ENCODE measurements at regions not wholly inside any gene's neighbourhood (a gene's known extent, or its start where the extent isn't known, plus 50 kb on each side); places are given as distances from the start of the nearest gene placed in this dataset.

GRCh38 chr11:8793114-8793777 lies 110.7 kb downstream of the RPL27A start:
- no peaks in the 10 kb centered on the region for H3K36me3 Mint-ChIP-seq (ENCODE audit: low read depth)
- peaks cover 2% of the 10 kb centered on the region for H3K4me1 Mint-ChIP-seq
- peaks cover 24% of the 10 kb centered on the region for H3K27me3 Mint-ChIP-seq
- no peak for DNase-seq
- ChIA-PET POLR2A (no interaction called here), CTCF (no interaction called here)
- H3K4me3 Mint-ChIP-seq = no peak overlapping the region
- H3K9me3 Mint-ChIP-seq = no peaks in the 10 kb centered on the region
- H3K27ac Mint-ChIP-seq = no peak overlapping the region

GRCh38 chr11:8794126-8794525 lies 111.5 kb downstream of the RPL27A start:
- H3K27me3 Mint-ChIP-seq = peaks cover 26% of the 10 kb centered on the region
- ChIA-PET POLR2A (no interaction called here), CTCF (no interaction called here)
- H3K36me3 Mint-ChIP-seq (ENCODE audit: low read depth) = no peaks in the 10 kb centered on the region
- H3K4me1 Mint-ChIP-seq = peaks cover 2% of the 10 kb centered on the region
- no peak overlapping the region for H3K4me3 Mint-ChIP-seq
- DNase-seq = no peak
- H3K9me3 Mint-ChIP-seq = no peaks in the 10 kb centered on the region
- no peak overlapping the region for H3K27ac Mint-ChIP-seq

GRCh38 chr11:8794677-8795103 lies 112.1 kb downstream of the RPL27A start:
- ChIA-PET CTCF (no interaction called here), POLR2A (no interaction called here)
- no peaks in the 10 kb centered on the region for H3K36me3 Mint-ChIP-seq (ENCODE audit: low read depth)
- H3K27me3 Mint-ChIP-seq = peaks cover 26% of the 10 kb centered on the region
- H3K4me3 Mint-ChIP-seq = no peak overlapping the region
- no peak overlapping the region for H3K27ac Mint-ChIP-seq
- peaks cover 2% of the 10 kb centered on the region for H3K4me1 Mint-ChIP-seq
- DNase-seq = no peak
- H3K9me3 Mint-ChIP-seq = no peaks in the 10 kb centered on the region

- H3K4me1 Mint-ChIP-seq = peaks cover 2% of the 10 kb centered on the region
- no peaks in the 10 kb centered on the region for H3K36me3 Mint-ChIP-seq (ENCODE audit: low read depth)
- H3K9me3 Mint-ChIP-seq = no peaks in the 10 kb centered on the region
- no peak overlapping the region for H3K4me3 Mint-ChIP-seq
- no peak for DNase-seq
- H3K27me3 Mint-ChIP-seq = peaks cover 26% of the 10 kb centered on the region
- H3K27ac Mint-ChIP-seq = no peak overlapping the region
- ChIA-PET CTCF (interaction anchor here (0.6 kb wide), 1 partner anchor 474 kb away, joined by 3 read pairs; no protein-coding TSS in a partner anchor), POLR2A (no interaction called here)
These were observed 114.0 kb upstream of the AKIP1 start for GRCh38 chr11:8796941-8797340.

- H3K27me3 Mint-ChIP-seq = peaks cover 17% of the 10 kb centered on the region
- no peak overlapping the region for H3K27ac Mint-ChIP-seq
- H3K4me1 Mint-ChIP-seq = peaks cover 2% of the 10 kb centered on the region
- no peak for DNase-seq
- ChIA-PET CTCF (no interaction called here), POLR2A (no interaction called here)
- no peak overlapping the region for H3K4me3 Mint-ChIP-seq
- H3K9me3 Mint-ChIP-seq = no peaks in the 10 kb centered on the region
- no peaks in the 10 kb centered on the region for H3K36me3 Mint-ChIP-seq (ENCODE audit: low read depth)
These were observed 111.7 kb upstream of the AKIP1 start for GRCh38 chr11:8799273-8799672.

- Mint-ChIP-seq H3K4me3 (no peak overlapping the region), H3K9me3 (no peaks in the 10 kb centered on the region), H3K27me3 (peaks cover 15% of the 10 kb centered on the region), H3K36me3 (ENCODE audit: low read depth) (no peaks in the 10 kb centered on the region), H3K27ac (no peak overlapping the region), H3K4me1 (peaks cover 2% of the 10 kb centered on the region)
- ChIA-PET POLR2A (no interaction called here), CTCF (interaction anchor here (1.3 to 1.5 kb wide), 2 partner anchors 8 to 12 kb away, joined by 4 to 6 read pairs; no protein-coding TSS in a partner anchor)
- no peak for DNase-seq
These were observed 110.4 kb upstream of the AKIP1 start for GRCh38 chr11:8800520-8801110.

- Mint-ChIP-seq H3K4me1 (peaks cover 2% of the 10 kb centered on the region), H3K36me3 (ENCODE audit: low read depth) (no peaks in the 10 kb centered on the region), H3K4me3 (no peak overlapping the region), H3K27me3 (peaks cover 15% of the 10 kb centered on the region), H3K27ac (no peak overlapping the region), H3K9me3 (no peaks in the 10 kb centered on the region)
- DNase-seq = no peak
- ChIA-PET POLR2A (no interaction called here), CTCF (interaction anchor here (1.3 to 1.5 kb wide), 2 partner anchors 8 to 12 kb away, joined by 4 to 6 read pairs; no protein-coding TSS in a partner anchor)
These were observed 109.9 kb upstream of the AKIP1 start for GRCh38 chr11:8801121-8801520.

- H3K36me3 Mint-ChIP-seq (ENCODE audit: low read depth) = no peaks in the 10 kb centered on the region
- POLR2A ChIA-PET = no interaction called here
These were observed 108.7 kb upstream of the AKIP1 start for GRCh38 chr11:8802251-8802650.

GRCh38 chr11:8803973-8804372 lies 107.0 kb upstream of the AKIP1 start:
- H3K27ac Mint-ChIP-seq = no peak overlapping the region
- H3K9me3 Mint-ChIP-seq = no peaks in the 10 kb centered on the region
- ChIA-PET POLR2A (no interaction called here), CTCF (interaction anchor here (0.6 to 0.9 kb wide), 2 partner anchors 10 to 23 kb away, joined by 3 read pairs; no protein-coding TSS in a partner anchor)
- H3K27me3 Mint-ChIP-seq = peaks cover 4% of the 10 kb centered on the region
- no peak overlapping the region for H3K4me3 Mint-ChIP-seq
- DNase-seq = no peak
- H3K36me3 Mint-ChIP-seq (ENCODE audit: low read depth) = no peaks in the 10 kb centered on the region
- H3K4me1 Mint-ChIP-seq = no peaks in the 10 kb centered on the region

More at GRCh38 chr11:8802251-8802650, 108.7 kb upstream of the AKIP1 start:
- H3K9me3 Mint-ChIP-seq = no peaks in the 10 kb centered on the region
- CTCF ChIA-PET = no interaction called here
- H3K4me1 Mint-ChIP-seq = no peaks in the 10 kb centered on the region
- DNase-seq = no peak
- peaks cover 10% of the 10 kb centered on the region for H3K27me3 Mint-ChIP-seq
- H3K27ac Mint-ChIP-seq = no peak overlapping the region
- no peak overlapping the region for H3K4me3 Mint-ChIP-seq

- H3K36me3 Mint-ChIP-seq (ENCODE audit: low read depth) = no peaks in the 10 kb centered on the region
- POLR2A ChIA-PET = no interaction called here
- H3K4me3 Mint-ChIP-seq = no peak overlapping the region
- CTCF ChIA-PET = interaction anchor here (0.8 to 1.3 kb wide), 2 partner anchors 9 to 18 kb away, joined by 3 to 4 read pairs; no protein-coding TSS in a partner anchor
- no peaks in the 10 kb centered on the region for H3K9me3 Mint-ChIP-seq
- no peaks in the 10 kb centered on the region for H3K4me1 Mint-ChIP-seq
- no peak for DNase-seq
- H3K27me3 Mint-ChIP-seq = peaks cover 11% of the 10 kb centered on the region
- H3K27ac Mint-ChIP-seq = no peak overlapping the region
These were observed 105.7 kb upstream of the AKIP1 start for GRCh38 chr11:8805296-8805695.

- Mint-ChIP-seq H3K9me3 (no peaks in the 10 kb centered on the region), H3K4me1 (peaks cover 5% of the 10 kb centered on the region), H3K27ac (no peak overlapping the region), H3K27me3 (peaks cover 21% of the 10 kb centered on the region), H3K4me3 (no peak overlapping the region), H3K36me3 (ENCODE audit: low read depth) (no peaks in the 10 kb centered on the region)
- DNase-seq = no peak
- ChIA-PET CTCF (no interaction called here), POLR2A (no interaction called here)
These were observed 104.0 kb upstream of the AKIP1 start for GRCh38 chr11:8806974-8807373.

GRCh38 chr11:8807544-8808225 lies 103.3 kb upstream of the AKIP1 start:
- no peaks in the 10 kb centered on the region for H3K36me3 Mint-ChIP-seq (ENCODE audit: low read depth)
- no peak for DNase-seq
- peaks cover 21% of the 10 kb centered on the region for H3K27me3 Mint-ChIP-seq
- peaks cover 5% of the 10 kb centered on the region for H3K4me1 Mint-ChIP-seq
- ChIA-PET POLR2A (no interaction called here), CTCF (no interaction called here)
- H3K4me3 Mint-ChIP-seq = no peak overlapping the region
- H3K27ac Mint-ChIP-seq = no peak overlapping the region
- no peaks in the 10 kb centered on the region for H3K9me3 Mint-ChIP-seq

GRCh38 chr11:8808226-8808585 lies 102.8 kb upstream of the AKIP1 start:
- CTCF ChIA-PET = interaction anchor here (0.7 to 1.5 kb wide), 3 partner anchors 8 to 1649 kb away, joined by 3 to 4 read pairs (median 3); no protein-coding TSS in a partner anchor
- no peaks in the 10 kb centered on the region for H3K36me3 Mint-ChIP-seq (ENCODE audit: low read depth)
- DNase-seq = no peak

More at GRCh38 chr11:8808226-8808585, 102.8 kb upstream of the AKIP1 start:
- Mint-ChIP-seq H3K9me3 (no peaks in the 10 kb centered on the region), H3K4me3 (no peak overlapping the region), H3K4me1 (peaks cover 5% of the 10 kb centered on the region), H3K27me3 (peaks cover 21% of the 10 kb centered on the region), H3K27ac (no peak overlapping the region)
- POLR2A ChIA-PET = no interaction called here

Measured in activated CD4-positive, alpha-beta T cell treated with anti-CD3 and anti-CD28 coated beads, Interleukin-2, amount 10 ng/mL, durations not matched to agents 7 days and 5 days (primary cell).